Mesenchymal stem cell (in vitro differentiated cells and primary cell): ENCODE measurements at regions not wholly inside any gene's neighbourhood (a gene's known extent, or its start where the extent isn't known, plus 50 kb on each side); places are given as distances from the start of the nearest gene placed in this dataset.

Experiments used
- DNase-seq: peaks from one replicate; pipeline ENCODE4 v3.0.0-alpha.2; 2013
- H2AFZ ChIP-seq: one replicate; pipeline ENCODE4 v1.6.1; 2013; ENCODE audit warnings: low read depth, mild to moderate bottlenecking, control low read depth, inconsistent platforms, low read length, moderate library complexity
- H2AK5ac ChIP-seq: 2 replicates; pipeline ENCODE4 v1.6.1; 2013; ENCODE audit warnings: low read length, moderate library complexity, mild to moderate bottlenecking, inconsistent platforms; ENCODE audit not compliant: severe bottlenecking
- H2BK120ac ChIP-seq: one replicate; pipeline ENCODE4 v1.6.1; 2013; ENCODE audit warnings: low read depth, mild to moderate bottlenecking, inconsistent platforms, low read length, moderate library complexity
- H2BK12ac ChIP-seq, 2 experiments: one replicate each; pipeline ENCODE4 v1.6.1; 2013; ENCODE audit warnings: inconsistent platforms in 2 of 2, low read length in 2 of 2, mild to moderate bottlenecking in 2 of 2, moderate library complexity in 2 of 2, control low read depth in 1 of 2
- H2BK15ac ChIP-seq: one replicate; pipeline ENCODE4 v1.6.1; 2013; ENCODE audit warnings: mild to moderate bottlenecking, low read depth, inconsistent platforms; ENCODE audit not compliant: poor library complexity, severe bottlenecking
- H2BK5ac ChIP-seq: 2 replicates; pipeline ENCODE4 v1.6.1; 2013; ENCODE audit warnings: low read depth, mild to moderate bottlenecking, low read length, control low read depth, inconsistent platforms; ENCODE audit not compliant: poor library complexity, severe bottlenecking
- H3K14ac ChIP-seq, 2 experiments: one replicate each; pipeline ENCODE4 v1.6.1; 2013; ENCODE audit warnings: inconsistent platforms in 2 of 2, low read length in 2 of 2, control low read depth in 1 of 2, mild to moderate bottlenecking in 1 of 2, moderate library complexity in 1 of 2
- H3K18ac ChIP-seq, 2 experiments: one replicate each; pipeline ENCODE4 v1.6.1; 2013; ENCODE audit warnings: inconsistent platforms in 2 of 2, low read length in 2 of 2, control low read depth in 1 of 2, low read depth in 1 of 2, mild to moderate bottlenecking in 1 of 2
- H3K23ac ChIP-seq, 2 experiments: one replicate each; pipeline ENCODE4 v1.6.1; 2013; ENCODE audit warnings: inconsistent platforms in 2 of 2, low read length in 2 of 2, mild to moderate bottlenecking in 2 of 2, moderate library complexity in 2 of 2, control low read depth in 1 of 2
- H3K27ac ChIP-seq: 2 replicates; pipeline ENCODE4 v1.5.1; 2013; ENCODE audit warnings: mild to moderate bottlenecking, moderate library complexity, low read length, control low read depth, inconsistent platforms; ENCODE audit not compliant: poor library complexity, severe bottlenecking
- H3K27me3 ChIP-seq, 2 experiments: 2 replicates each; pipeline versions ENCODE4 v1.6.1 to v1.7.0; 2013; ENCODE audit warnings: low read length in 2 of 2, mild to moderate bottlenecking in 2 of 2, moderate library complexity in 2 of 2, control low read depth in 1 of 2, inconsistent platforms in 1 of 2; ENCODE audit not compliant: control insufficient read depth in 1 of 2, insufficient read depth in 1 of 2
- H3K36me3 ChIP-seq, 2 experiments: 2 replicates each; pipeline versions ENCODE4 v1.6.1 to v1.7.0; 2013; ENCODE audit warnings: low read length in 2 of 2, control low read depth in 1 of 2, inconsistent platforms in 1 of 2, low read depth in 1 of 2, mild to moderate bottlenecking in 1 of 2; ENCODE audit not compliant: insufficient read depth in 2 of 2, control insufficient read depth in 1 of 2
- H3K4ac ChIP-seq, 2 experiments: one replicate each; pipeline ENCODE4 v1.6.1; 2013; ENCODE audit warnings: inconsistent platforms in 2 of 2, low read length in 2 of 2, mild to moderate bottlenecking in 2 of 2, moderate library complexity in 2 of 2, control low read depth in 1 of 2, low read depth in 1 of 2
- H3K4me1 ChIP-seq: 2 replicates; pipeline ENCODE4 v1.6.1; 2013; ENCODE audit warnings: low read depth, low read length, control low read depth; ENCODE audit not compliant: control insufficient read depth, insufficient read depth
- H3K4me2 ChIP-seq: 2 replicates; pipeline ENCODE4 v1.6.1; 2013; ENCODE audit warnings: low read length, mild to moderate bottlenecking, inconsistent platforms; ENCODE audit not compliant: poor library complexity, severe bottlenecking
- H3K4me3 ChIP-seq, 2 experiments: 2 replicates each; pipeline versions ENCODE4 v1.5.1 to v1.7.0; 2013; ENCODE audit warnings: low read length in 2 of 2, mild to moderate bottlenecking in 2 of 2, control low read depth in 1 of 2, low read depth in 1 of 2; ENCODE audit not compliant: insufficient read depth in 1 of 2
- H3K79me1 ChIP-seq: replicated peaks from 2 replicates; pipeline ENCODE4 v1.6.1; 2013; ENCODE audit warnings: mild to moderate bottlenecking, control low read depth, low read length, inconsistent platforms; ENCODE audit not compliant: poor library complexity, severe bottlenecking
- H3K9ac ChIP-seq: 2 replicates; pipeline ENCODE4 v1.7.0; 2013; ENCODE audit warnings: mild to moderate bottlenecking, low read length, moderate library complexity
- H3K9me3 ChIP-seq: 2 replicates; pipeline ENCODE4 v1.7.0; 2013; ENCODE audit warnings: mild to moderate bottlenecking, low read length; ENCODE audit not compliant: control insufficient read depth
- H4K8ac ChIP-seq: one replicate; pipeline ENCODE4 v1.6.1; 2013; ENCODE audit warnings: inconsistent platforms, mild to moderate bottlenecking, low read length, moderate library complexity
- H4K91ac ChIP-seq: one replicate; pipeline ENCODE4 v1.6.1; 2013; ENCODE audit warnings: mild to moderate bottlenecking, low read length, inconsistent platforms
- WGBS: methylation state at CpG from one replicate; pipeline ENCODE4 v1.1.7; 2013; ENCODE audit warnings: mixed read lengths; 5-methylcytosine and 5-hydroxymethylcytosine counted together

DNA sequence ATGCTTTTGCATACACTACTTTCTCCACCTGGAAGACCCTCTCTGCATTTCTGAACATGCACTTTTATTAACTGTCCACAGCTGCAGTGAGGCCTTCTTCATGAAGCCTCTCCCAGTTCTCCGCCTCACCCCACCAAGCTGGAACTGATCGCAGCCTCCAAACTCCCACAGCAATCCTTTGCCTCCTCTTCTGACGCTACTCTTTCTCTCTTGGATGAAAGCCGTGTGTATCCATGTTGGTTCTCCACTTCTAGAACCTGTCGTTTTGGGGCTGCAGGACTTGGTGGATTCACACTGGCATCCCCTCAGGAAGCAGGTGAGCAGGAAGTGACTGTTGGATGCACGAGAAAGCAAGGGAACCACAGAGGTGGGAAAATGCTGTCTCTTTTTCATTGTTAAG, 288.6 kb downstream of the MYCN start:
- Histone ChIP-seq H3K4me2 (no peak overlapping the region), H2BK120ac (no peak overlapping the region), H2AK5ac (no peak overlapping the region), H2AFZ (no peak overlapping the region), H3K36me3 (no peaks in the 10 kb centered on the region), H3K4me1 (no peaks in the 10 kb centered on the region), H2BK12ac (no peak overlapping the region), H4K91ac (no peak overlapping the region), H3K9ac (no peak overlapping the region), H3K18ac (no peak overlapping the region), H3K4ac (no peak overlapping the region), H3K27me3 (no peaks in the 10 kb centered on the region), H3K27ac (no peak overlapping the region), H3K9me3 (no peaks in the 10 kb centered on the region), H2BK5ac (no peak overlapping the region), H3K79me1 (no peaks in the 10 kb centered on the region), H3K14ac (no peak overlapping the region), H3K23ac (no peak overlapping the region), H4K8ac (no peak overlapping the region), H3K4me3 (no peak overlapping the region), H2BK15ac (no peak overlapping the region)
- 83% methylated on average over 6 of the region's 6 CpGs for WGBS
- DNase-seq = no peak

- Histone ChIP-seq H3K14ac (no peak overlapping the region), H3K9me3 (no peaks in the 10 kb centered on the region), H3K18ac (no peak overlapping the region), H3K4me2 (no peak overlapping the region), H4K91ac (no peak overlapping the region), H2BK12ac (no peak overlapping the region), H3K4me3 (no peak overlapping the region), H3K27ac (no peak overlapping the region), H3K23ac (no peak overlapping the region), H4K8ac (no peak overlapping the region), H2AFZ (no peak overlapping the region), H3K36me3 (no peaks in the 10 kb centered on the region), H2BK15ac (no peak overlapping the region), H2BK5ac (no peak overlapping the region), H2AK5ac (no peak overlapping the region), H3K79me1 (no peaks in the 10 kb centered on the region), H2BK120ac (no peak overlapping the region), H3K9ac (no peak overlapping the region), H3K4ac (no peak overlapping the region), H3K4me1 (no peaks in the 10 kb centered on the region), H3K27me3 (no peaks in the 10 kb centered on the region)
- DNase-seq = no peak
- 83% methylated on average over 7 of the region's 7 CpGs for WGBS
Observed at GRCh38 chr2:16228471-16228870, 288.1 kb downstream of the MYCN start.

GRCh38 chr2:16227811-16228462, 287.6 kb downstream of the MYCN start:
- no peak for DNase-seq
- no peak overlapping the region for H3K4ac ChIP-seq
- no peak overlapping the region for H2AK5ac ChIP-seq
- no peaks in the 10 kb centered on the region for H3K79me1 ChIP-seq
- no peak overlapping the region for H2BK12ac ChIP-seq
- no peak overlapping the region for H2BK5ac ChIP-seq
- no peak overlapping the region for H3K18ac ChIP-seq
- H3K27me3 ChIP-seq = no peaks in the 10 kb centered on the region
- H3K9me3 ChIP-seq = no peaks in the 10 kb centered on the region
- no peak overlapping the region for H4K91ac ChIP-seq
- H3K27ac ChIP-seq = no peak overlapping the region
- no peak overlapping the region for H2BK120ac ChIP-seq
- no peak overlapping the region for H2BK15ac ChIP-seq
- H4K8ac ChIP-seq = no peak overlapping the region
- no peaks in the 10 kb centered on the region for H3K36me3 ChIP-seq
- H3K4me3 ChIP-seq = no peak overlapping the region
- no peak overlapping the region for H3K23ac ChIP-seq
- no peak overlapping the region for H3K4me2 ChIP-seq
- 72% methylated on average over 11 of the region's 17 CpGs for WGBS
- H3K9ac ChIP-seq = no peak overlapping the region
- H2AFZ ChIP-seq = no peak overlapping the region
- H3K14ac ChIP-seq = no peak overlapping the region
- no peaks in the 10 kb centered on the region for H3K4me1 ChIP-seq

DNA sequence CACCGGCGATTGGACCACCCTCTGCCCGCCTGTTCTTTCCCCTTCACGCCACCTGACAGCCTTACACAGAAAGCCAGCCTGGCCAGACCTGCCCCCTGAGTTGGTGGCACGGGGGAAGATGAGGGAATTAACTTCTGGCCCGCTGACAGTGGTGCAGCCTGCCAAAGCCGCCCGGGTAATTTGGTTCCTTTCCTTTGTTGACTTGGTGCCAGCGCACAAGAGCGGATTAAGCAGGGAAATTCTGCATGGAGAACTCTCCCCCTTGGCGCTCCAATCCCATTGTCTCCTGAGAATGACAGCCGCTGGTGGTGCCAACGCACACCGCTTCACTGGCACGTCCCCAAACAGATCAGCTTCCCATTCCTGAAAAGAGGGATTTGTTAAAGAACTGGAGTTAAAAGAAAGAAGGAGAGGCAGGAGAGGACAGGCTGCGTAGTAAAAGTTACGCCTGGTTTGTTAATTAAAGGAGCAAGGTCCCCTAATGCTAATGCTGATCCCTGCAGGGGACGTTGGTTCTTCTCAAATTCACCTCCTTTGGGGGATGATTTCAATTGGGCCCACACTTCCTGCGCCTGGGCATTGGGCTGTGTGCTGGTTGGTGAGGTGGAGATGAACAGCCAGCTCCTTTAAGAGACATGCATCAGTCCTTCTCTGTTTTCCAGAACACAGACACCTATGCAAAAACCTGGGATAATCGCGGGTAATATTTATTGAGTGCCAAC, 286.8 kb downstream of the MYCN start:
- H4K8ac ChIP-seq = no peak overlapping the region
- no peak overlapping the region for H3K9ac ChIP-seq
- no peak overlapping the region for H2BK15ac ChIP-seq
- no peak overlapping the region for H3K4me3 ChIP-seq
- H2AK5ac ChIP-seq = no peak overlapping the region
- no peak overlapping the region for H3K4me2 ChIP-seq
- H3K18ac ChIP-seq = no peak overlapping the region
- no peak overlapping the region for H4K91ac ChIP-seq
- no peak for DNase-seq
- H3K9me3 ChIP-seq = no peaks in the 10 kb centered on the region
- no peak overlapping the region for H2BK12ac ChIP-seq
- no peak overlapping the region for H2AFZ ChIP-seq
- no peaks in the 10 kb centered on the region for H3K79me1 ChIP-seq
- no peaks in the 10 kb centered on the region for H3K27me3 ChIP-seq
- no peak overlapping the region for H3K4ac ChIP-seq
- no peak overlapping the region for H3K14ac ChIP-seq
- H3K23ac ChIP-seq = no peak overlapping the region
- no peak overlapping the region for H2BK120ac ChIP-seq
- H3K4me1 ChIP-seq = no peaks in the 10 kb centered on the region
- H3K36me3 ChIP-seq = no peaks in the 10 kb centered on the region
- no peak overlapping the region for H2BK5ac ChIP-seq
- no peak overlapping the region for H3K27ac ChIP-seq
- WGBS = 78% methylated on average over 15 of the region's 21 CpGs
